HepG2 (cell line): ENCODE measurements at regions not wholly inside any gene's neighbourhood (a gene's known extent, or its start where the extent isn't known, plus 50 kb on each side); places are given as distances from the start of the nearest gene placed in this dataset.

Source experiments
- ATAC-seq: fragments of 200-7000 bp; cut with Tn5 transposase; 3 replicates; pipeline ENCODE4 v1.9.1; 2020; ENCODE audit warnings: mild to moderate bottlenecking, moderate library complexity
- BruUV-seq: library from RNA; stranded (reverse); fragments of 400-500 nt; replicated peaks from 2 replicates; lab custom pipeline; 2021; lab: Mats Ljungman, UMichigan
- CTCF ChIA-PET: fragments of 300-600 bp; formaldehyde crosslinking; extraction: SDS; loops from one replicate; lab custom pipeline; 2021; ENCODE audit warnings: low total read pairs, inconsistent platforms, low intra/inter-chr PET ratio; lab: Yijun Ruan, JAX
- POLR2A ChIA-PET: fragments of 350-600 bp; sonication (Branson Sonifier 250); formaldehyde crosslinking; loops from one replicate; lab custom pipeline; 2020; ENCODE audit warnings: antibody characterized with exemption, inconsistent platforms; lab: Yijun Ruan, JAX
- DNase-seq: peaks from one replicate; pipeline ENCODE4 v3.0.0-alpha.2; 2015; ENCODE audit warnings: low spot score
- FAIRE-seq: peaks from 3 replicates; lab custom pipeline; 2011; peaks lifted over from hg19 to GRCh38; lab: Jason Lieb, UNC
- H2AFZ ChIP-seq: one replicate; pipeline ENCODE4 v1.6.1; 2011; ENCODE audit warnings: low read length, inconsistent platforms
- H3K27ac ChIP-seq: fragments of 300-600 bp; 3 replicates; pipeline ENCODE4 v1.8.0; 2011; ENCODE audit warnings: mixed run types, mild to moderate bottlenecking, mixed read lengths, low read length, inconsistent platforms; ENCODE audit not compliant: insufficient read depth; ENCODE audit errors: extremely low read length
- H3K27me3 ChIP-seq, 2 experiments: fragments of 200-600 bp in 1 of 2; 2 replicates in 1 of 2; 3 replicates in 1 of 2; pipeline versions ENCODE4 v1.6.0 to v1.8.0; 2011; ENCODE audit warnings: low read length in 2 of 2, mild to moderate bottlenecking in 2 of 2, moderate library complexity in 2 of 2, inconsistent platforms in 1 of 2; ENCODE audit not compliant: insufficient read depth in 2 of 2, control insufficient read depth in 1 of 2
- H3K36me3 ChIP-seq, 2 experiments: fragments of 200-600 bp in 1 of 2; replicated peaks in 1 of 2; 2 replicates in 1 of 2; 3 replicates in 1 of 2; pipeline versions ENCODE4 v1.5.1 to v1.8.0; 2011; ENCODE audit warnings: low read length in 2 of 2, inconsistent platforms in 1 of 2; ENCODE audit not compliant: insufficient read depth in 2 of 2, control insufficient read depth in 1 of 2
- H3K4me1 ChIP-seq: 2 replicates; pipeline ENCODE4 v1.5.1; 2012; ENCODE audit warnings: low read length, inconsistent platforms; ENCODE audit not compliant: insufficient read depth
- H3K4me2 ChIP-seq: 2 replicates; pipeline ENCODE4 v1.6.0; 2011; ENCODE audit warnings: low read depth, low read length, inconsistent platforms
- H3K4me3 ChIP-seq, 3 experiments: fragments of 200-600 bp in 1 of 3; sonication (generic), shearing (Covaris generic) in 1 of 3; replicated peaks in 1 of 3; 2 replicates each; pipeline ENCODE4 v1.5.1; 2011 to 2016; ENCODE audit warnings: low read length in 3 of 3, inconsistent platforms in 2 of 3, low read depth in 2 of 3, mild to moderate bottlenecking in 2 of 3, control low read depth in 1 of 3, mixed read lengths in 1 of 3; ENCODE audit not compliant: insufficient read depth in 1 of 3
- H3K79me2 ChIP-seq: one replicate; pipeline ENCODE4 v1.6.1; 2011; ENCODE audit warnings: low read length, inconsistent platforms; ENCODE audit not compliant: insufficient read depth
- H3K9ac ChIP-seq: 2 replicates; pipeline ENCODE4 v1.6.0; 2011; ENCODE audit warnings: mild to moderate bottlenecking, low read depth, low read length, inconsistent platforms; ENCODE audit not compliant: insufficient read depth
- H3K9me3 ChIP-seq: 2 replicates; pipeline ENCODE4 v1.5.1; 2012; ENCODE audit warnings: mild to moderate bottlenecking, low read length
- H4K20me1 ChIP-seq: 2 replicates; pipeline ENCODE4 v1.6.0; 2011; ENCODE audit warnings: inconsistent platforms, mild to moderate bottlenecking, low read length, moderate library complexity; ENCODE audit not compliant: insufficient read depth
- HNF1A ChIP-seq, 2 experiments: sonication (generic) in 1 of 2; formaldehyde crosslinking in 1 of 2; IDR thresholded peaks; 2 replicates each; pipeline versions ENCODE4 v1.4.0 to v1.6.1; 2016 to 2020; ENCODE audit warnings: borderline replicate concordance in 1 of 2, low read depth in 1 of 2, mild to moderate bottlenecking in 1 of 2, missing genetic modification reagents in 1 of 2
- KLF12 ChIP-seq: sonication (generic); formaldehyde crosslinking; IDR thresholded peaks from 2 replicates; pipeline ENCODE4 v1.4.0; 2020; ENCODE audit warnings: missing genetic modification reagents, borderline replicate concordance
- PRMT3 ChIP-seq: sonication (generic); formaldehyde crosslinking; IDR thresholded peaks from 2 replicates; pipeline ENCODE4 v1.8.1; 2022; ENCODE audit warnings: low read depth, mild to moderate bottlenecking, moderate library complexity, missing genetic modification reagents, borderline replicate concordance
- RBAK ChIP-seq: sonication (generic); formaldehyde crosslinking; IDR thresholded peaks from 2 replicates; pipeline ENCODE4 v1.5.1; 2020; ENCODE audit warnings: mild to moderate bottlenecking, missing genetic modification reagents
- ZBTB8A ChIP-seq: sonication (generic); formaldehyde crosslinking; IDR thresholded peaks from 2 replicates; pipeline ENCODE4 v1.4.0; 2020; ENCODE audit warnings: mild to moderate bottlenecking, low read depth, missing genetic modification reagents, borderline replicate concordance
- ZFAT ChIP-seq: sonication (generic); formaldehyde crosslinking; conservative IDR thresholded peaks from 2 replicates; pipeline ENCODE4 v1.8.1; 2023; ENCODE audit warnings: missing genetic modification reagents, inconsistent platforms
- ZFP36L1 ChIP-seq: sonication (generic); formaldehyde crosslinking; IDR thresholded peaks from 2 replicates; pipeline ENCODE4 v1.8.0; 2022; ENCODE audit warnings: mild to moderate bottlenecking, missing genetic modification reagents, moderate library complexity
- ZNF232 ChIP-seq: sonication (generic); formaldehyde crosslinking; IDR thresholded peaks from 2 replicates; pipeline ENCODE4 v1.4.0; 2020; ENCODE audit warnings: missing genetic modification reagents, borderline replicate concordance
- WGBS: methylation state at CpG from one replicate; pipeline ENCODE4 v1.1.6; 2017; ENCODE audit warnings: low lambda C conversion rate; 5-methylcytosine and 5-hydroxymethylcytosine counted together
- in situ Hi-C: cut with HindIII; loops from 2 replicates; pipeline ENCODE4 v1.10.0; 2017; ENCODE audit warnings: low pct_unique_long_range_greater_than_20kb; ENCODE audit not compliant: extremely low pct_ligation_motif_present
- intact Hi-C: fragments of 100-400 bp; cut with micrococcal nuclease; formaldehyde crosslinking; loops from one replicate; pipeline ENCODE4 v1.10.0; 2022; ENCODE audit not compliant: unreplicated experiment

GRCh38 chr10:78403781-78404180 is 370.1 kb downstream of the RPS24 start:
- Histone ChIP-seq H4K20me1 (no peaks in the 10 kb centered on the region), H2AFZ (no peak overlapping the region), H3K36me3 (no peaks in the 10 kb centered on the region), H3K4me2 (no peak overlapping the region), H3K79me2 (no peaks in the 10 kb centered on the region), H3K4me3 (no peak overlapping the region), H3K9ac (no peak overlapping the region), H3K9me3 (no peaks in the 10 kb centered on the region), H3K27me3 (peaks cover 4 to 64% of the 10 kb centered on the region in 2 experiments; a peak in 4 of 5 replicates), H3K4me1 (no peaks in the 10 kb centered on the region; the same call in 1 of the 2 replicates), H3K27ac (no peak overlapping the region)
- ATAC-seq, result no peak
- CTCF ChIA-PET, result no interaction called here
- 4% methylated on average over 4 of the region's 6 CpGs for WGBS
- TF ChIP-seq ZBTB8A (CRISPR knock-in tag) (no peak), ZNF232 (CRISPR knock-in tag) (no peak), PRMT3 (no peak)
- BruUV-seq, result no TSS peak
- DNase-seq, result no peak
- intact Hi-C loops, result no loop called here
- POLR2A ChIA-PET, result no interaction called here
- in situ Hi-C loops, result no loop called here
- no peak for FAIRE-seq

- TF ChIP-seq HNF1A (IDR thresholded peaks at IDR 0.05; ENCODE audit: low read depth) (no peak), HNF1A (CRISPR knock-in tag; IDR thresholded peaks at IDR 0.05; ENCODE audit: borderline replicate concordance) (no peak), ZFAT (CRISPR knock-in tag) (no peak), ZFP36L1 (CRISPR knock-in tag) (no peak), KLF12 (CRISPR knock-in tag) (no peak), RBAK (CRISPR knock-in tag) (no peak)
- Histone ChIP-seq H3K79me2 (no peaks in the 10 kb centered on the region), H3K4me3 (no peak overlapping the region), H4K20me1 (no peaks in the 10 kb centered on the region), H2AFZ (no peak overlapping the region), H3K4me2 (no peak overlapping the region), H3K27me3 (peaks cover 4 to 65% of the 10 kb centered on the region in 2 experiments; a peak in 4 of 5 replicates), H3K9me3 (no peaks in the 10 kb centered on the region), H3K36me3 (no peaks in the 10 kb centered on the region), H3K27ac (no peak overlapping the region), H3K4me1 (no peaks in the 10 kb centered on the region; the same call in 1 of the 2 replicates), H3K9ac (no peak overlapping the region)
- 0% methylated on average over 2 of the region's 5 CpGs for WGBS
- ATAC-seq (no peak), DNase-seq (no peak), FAIRE-seq (no peak)
- intact Hi-C loops, result no loop called here
- in situ Hi-C loops, result no loop called here
- ChIA-PET CTCF (no interaction called here), POLR2A (no interaction called here)
- BruUV-seq, result no TSS peak
Observed at GRCh38 chr10:78404296-78404695, 370.6 kb downstream of the RPS24 start.
